ENCODE measurements at regions not wholly inside any gene's neighbourhood (a gene's known extent, or its start where the extent isn't known, plus 50 kb on each side); places are given as distances from the start of the nearest gene placed in this dataset.

DNA sequence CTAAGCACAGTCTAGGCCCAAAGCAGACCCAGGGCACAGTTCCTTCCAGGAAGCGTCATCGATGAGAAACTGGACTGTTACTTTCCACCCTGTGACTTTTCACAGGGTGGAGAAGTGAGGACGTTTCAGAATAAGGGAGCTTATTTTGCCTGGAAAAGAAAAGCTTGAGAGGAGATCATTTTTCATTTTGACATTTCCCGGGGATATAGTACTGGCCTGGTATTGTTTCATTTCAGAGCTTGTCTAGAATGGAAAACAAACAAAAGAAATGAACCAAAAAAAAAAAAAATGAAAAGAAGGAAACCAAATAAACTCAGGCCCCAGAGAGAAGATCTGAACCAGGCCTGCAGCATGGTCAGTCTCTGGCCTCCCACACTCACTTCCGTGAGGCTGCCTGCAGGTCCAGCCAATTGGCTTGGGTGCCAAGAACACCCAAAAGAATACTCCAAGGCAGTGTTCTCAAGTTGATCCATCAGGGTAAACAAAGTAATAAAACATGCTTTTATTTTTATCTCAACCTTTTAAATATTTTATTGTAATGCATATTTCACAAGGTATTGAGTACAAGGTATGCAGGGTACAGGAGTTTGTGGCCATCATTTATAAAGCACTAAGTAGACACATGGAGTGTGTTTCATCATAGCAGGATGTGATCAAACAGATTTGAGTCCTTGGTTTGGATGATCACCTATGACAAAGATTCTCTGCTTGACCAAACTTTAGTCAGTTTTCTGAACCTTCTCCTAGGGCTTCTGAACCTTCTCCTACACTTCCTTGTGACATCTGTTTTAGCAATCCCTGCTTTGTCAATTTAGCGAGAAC is 176.9 kb upstream of the GGTLC1 start:
- TF ChIP-seq CTCF (IDR thresholded peaks at IDR 0.05) (no peak), EZH2 (IDR thresholded peaks at IDR 0.05; ENCODE audit: borderline replicate concordance, insufficient read depth, low read depth, low read length, poor library complexity, severe bottlenecking) (no peak)
